ENCODE measurements at regions not wholly inside any gene's neighbourhood (a gene's known extent, or its start where the extent isn't known, plus 50 kb on each side); places are given as distances from the start of the nearest gene placed in this dataset.

DNA sequence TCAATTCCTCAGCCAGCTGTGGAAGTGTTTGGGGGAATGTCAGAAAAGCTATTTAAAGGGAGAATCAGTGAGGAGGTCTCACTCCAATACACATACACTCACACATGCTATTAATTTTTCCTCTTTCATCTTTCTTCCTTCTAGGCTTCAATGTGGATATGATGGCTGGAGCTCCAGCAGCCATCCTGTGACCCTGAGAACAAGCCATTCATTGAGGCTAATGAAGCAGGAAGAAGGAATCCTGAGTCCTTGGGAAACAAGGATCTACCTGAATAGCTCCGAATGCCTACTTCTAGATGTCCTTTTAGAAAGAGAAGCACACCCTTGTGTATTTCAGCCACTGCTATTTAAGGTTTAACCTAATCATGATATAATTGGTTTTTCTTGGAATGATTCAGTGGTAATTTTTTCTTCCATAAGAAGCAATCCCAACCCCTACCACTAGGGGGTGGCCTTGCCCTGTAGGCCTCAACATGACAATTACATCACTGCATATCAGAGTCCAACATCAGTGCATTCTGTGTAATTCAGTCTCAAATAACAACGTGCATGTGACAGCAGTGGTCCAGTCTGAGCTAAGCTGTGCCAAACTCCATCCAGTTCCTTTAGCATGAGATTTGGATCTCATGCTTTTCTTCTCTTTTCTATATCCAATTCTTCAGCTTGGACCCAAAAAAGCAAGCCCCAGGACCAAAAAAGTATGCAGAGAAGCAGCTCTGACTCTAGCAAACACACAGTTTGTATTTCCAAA, 85.3 kb upstream of the ANKRD1 start:
- H3K36me3 Mint-ChIP-seq: no peaks in the 10 kb centered on the region
- H3K4me3 Mint-ChIP-seq: peak overlapping the region; percentile 0 to 87 (median 71)
- H3K9me3 Mint-ChIP-seq: no peaks in the 10 kb centered on the region
- peak; percentile 37 to 71 (median 52) for DNase-seq
- H3K4me3 ChIP-seq (ENCODE audit: low read length): no peak overlapping the region
- POLR2A ChIA-PET: interaction anchor here (0.7 to 1.1 kb wide), 4 partner anchors 157 to 245 kb away, joined by 3 to 4 read pairs (median 3); no protein-coding TSS in a partner anchor
- CTCF ChIA-PET: interaction anchor here (0.5 to 6.3 kb wide), 30 partner anchors 13 to 917 kb away, joined by 3 to 108 read pairs (median 3); partner anchors contain the start of genes BTAF1 and PCGF5
- peak overlapping the region in 6 of 8 donors; percentile 62 to 87 (median 76) for H3K27ac Mint-ChIP-seq
- H3K27me3 ChIP-seq (ENCODE audit: insufficient read depth, low read length, poor library complexity, severe bottlenecking): no peaks in the 10 kb centered on the region
- peaks cover 17% of the 10 kb centered on the region for H3K4me1 ChIP-seq (ENCODE audit: insufficient read depth, low read length)
- H3K9me3 ChIP-seq (ENCODE audit: low read length): no peaks in the 10 kb centered on the region
- no peaks in the 10 kb centered on the region for H3K36me3 ChIP-seq (ENCODE audit: insufficient read depth, low read length)
- H3K27me3 Mint-ChIP-seq: peaks cover 2 to 3% of the 10 kb centered on the region in 2 donors
- H3K4me1 Mint-ChIP-seq: peaks cover 18 to 27% (median 24%) of the 10 kb centered on the region in 3 donors
- H3K27ac ChIP-seq (ENCODE audit: low read depth, low read length): no peak overlapping the region

DNA sequence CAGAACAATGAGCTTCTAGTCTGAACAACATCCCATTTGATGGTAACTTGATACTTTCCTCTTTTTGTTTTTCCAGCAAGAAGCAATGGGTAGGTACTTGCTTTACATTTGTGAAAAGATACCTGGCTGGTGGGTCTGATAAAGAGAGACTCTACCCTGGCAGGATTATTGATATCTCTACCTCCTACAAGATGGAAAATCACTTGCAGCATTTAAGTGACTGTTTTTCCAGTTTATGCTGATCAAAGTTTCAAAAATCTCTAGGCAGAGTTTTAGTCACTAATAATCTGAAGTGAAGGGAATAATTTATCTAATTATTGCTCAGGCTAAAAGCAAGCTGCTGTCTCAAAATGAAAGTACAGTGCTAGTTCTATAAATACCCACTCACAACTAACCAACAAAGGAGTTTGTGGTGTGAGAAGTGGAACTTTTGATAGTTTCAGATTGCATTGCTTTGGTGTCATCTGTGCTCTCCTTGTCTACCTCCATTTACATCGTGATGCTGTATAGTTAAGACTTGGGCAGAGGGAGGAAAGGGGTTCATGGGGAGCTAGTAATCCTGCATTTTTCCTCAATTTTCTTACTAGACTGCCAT, 86.0 kb upstream of the ANKRD1 start:
- no peaks in the 10 kb centered on the region for H3K36me3 ChIP-seq (ENCODE audit: insufficient read depth, low read length)
- Mint-ChIP-seq H3K4me1 (peaks cover 18 to 27% (median 24%) of the 10 kb centered on the region in 3 donors), H3K27ac (peak overlapping the region; percentile 24 to 91 (median 80)), H3K4me3 (peak overlapping the region in 6 of 7 donors; percentile 48 to 87 (median 72)), H3K36me3 (no peaks in the 10 kb centered on the region), H3K27me3 (peaks cover 4% of the 10 kb centered on the region in 2 donors), H3K9me3 (no peaks in the 10 kb centered on the region)
- no peaks in the 10 kb centered on the region for H3K27me3 ChIP-seq (ENCODE audit: insufficient read depth, low read length, poor library complexity, severe bottlenecking)
- DNase-seq: peak in 2 of 5 donors; percentile 23 to 26
- H3K4me3 ChIP-seq (ENCODE audit: low read length): no peak overlapping the region
- CTCF ChIA-PET: interaction anchor here (0.7 to 6.3 kb wide), 26 partner anchors 12 to 917 kb away, joined by 3 to 108 read pairs (median 3); partner anchors contain the start of gene BTAF1
- peaks cover 17% of the 10 kb centered on the region for H3K4me1 ChIP-seq (ENCODE audit: insufficient read depth, low read length)
- H3K9me3 ChIP-seq (ENCODE audit: low read length): no peaks in the 10 kb centered on the region
- H3K27ac ChIP-seq (ENCODE audit: low read depth, low read length): no peak overlapping the region
- POLR2A ChIA-PET: interaction anchor here (0.7 to 1.1 kb wide), 3 partner anchors 156 to 244 kb away, joined by 3 to 4 read pairs (median 3); no protein-coding TSS in a partner anchor

DNA sequence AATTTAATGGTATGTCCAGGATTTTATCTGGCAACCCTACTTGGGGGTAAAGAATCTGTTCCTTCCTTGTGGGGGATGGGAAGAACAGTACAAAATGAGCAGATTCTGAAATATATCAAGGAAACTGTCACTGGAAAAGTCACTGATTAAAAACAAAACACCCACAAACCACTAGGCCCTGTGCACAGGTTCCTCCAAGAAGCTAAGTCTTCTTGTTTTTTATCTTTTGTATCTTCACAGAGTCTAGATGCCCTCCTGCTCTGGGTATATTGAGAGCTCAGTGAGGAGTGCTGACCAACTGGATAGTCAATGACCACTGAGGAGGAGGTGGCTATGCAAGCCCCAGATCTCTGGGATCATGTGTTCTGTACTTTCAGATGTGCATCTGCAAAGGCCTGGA, 86.8 kb upstream of the ANKRD1 start:
- peaks cover 17% of the 10 kb centered on the region for H3K4me1 ChIP-seq (ENCODE audit: insufficient read depth, low read length)
- H3K4me3 ChIP-seq (ENCODE audit: low read length): no peak overlapping the region
- CTCF ChIA-PET: interaction anchor here (2.0 to 6.3 kb wide), 3 partner anchors 226 to 243 kb away, joined by 4 to 108 read pairs (median 8); no protein-coding TSS in a partner anchor
- Mint-ChIP-seq H3K36me3 (no peaks in the 10 kb centered on the region), H3K4me1 (peaks cover 18 to 27% (median 24%) of the 10 kb centered on the region in 3 donors), H3K4me3 (peak overlapping the region in 2 of 7 donors; percentile 15 to 17), H3K27ac (no peak overlapping the region), H3K9me3 (no peaks in the 10 kb centered on the region), H3K27me3 (peaks cover 4% of the 10 kb centered on the region in 2 donors)
- POLR2A ChIA-PET: interaction anchor here (1.0 kb wide), 1 partner anchor 156 kb away, joined by 3 read pairs; no protein-coding TSS in a partner anchor
- H3K36me3 ChIP-seq (ENCODE audit: insufficient read depth, low read length): no peaks in the 10 kb centered on the region
- DNase-seq: no peak
- no peak overlapping the region for H3K27ac ChIP-seq (ENCODE audit: low read depth, low read length)
- no peaks in the 10 kb centered on the region for H3K9me3 ChIP-seq (ENCODE audit: low read length)
- no peaks in the 10 kb centered on the region for H3K27me3 ChIP-seq (ENCODE audit: insufficient read depth, low read length, poor library complexity, severe bottlenecking)

DNA sequence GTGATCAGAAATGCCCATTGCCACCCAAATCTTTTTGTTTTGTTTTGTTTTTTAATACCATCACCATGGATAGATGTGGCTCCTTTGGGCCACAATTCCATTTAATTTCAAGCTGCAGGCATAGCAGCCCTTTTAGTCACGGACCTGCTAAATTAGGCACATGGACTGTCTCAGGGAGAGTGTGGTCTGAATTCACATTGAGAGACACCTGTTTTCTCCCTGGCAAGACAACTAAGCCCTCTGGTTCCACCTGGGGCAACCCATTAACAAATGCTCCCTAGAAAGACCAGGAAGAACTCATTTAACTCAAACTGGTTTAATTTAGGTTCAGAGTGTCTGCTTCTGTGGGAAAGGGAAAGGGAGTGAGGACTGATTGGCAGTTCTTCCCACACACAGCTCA, 88.2 kb upstream of the ANKRD1 start:
- H3K4me1 ChIP-seq (ENCODE audit: insufficient read depth, low read length): peaks cover 17% of the 10 kb centered on the region
- Mint-ChIP-seq H3K36me3 (peaks cover 0 to 6% (median 0%) of the 10 kb centered on the region in 3 donors), H3K4me1 (peaks cover 18 to 27% (median 24%) of the 10 kb centered on the region in 3 donors), H3K9me3 (no peaks in the 10 kb centered on the region), H3K27me3 (peaks cover 8 to 17% of the 10 kb centered on the region in 2 donors), H3K27ac (no peak overlapping the region), H3K4me3 (no peak overlapping the region)
- no peaks in the 10 kb centered on the region for H3K9me3 ChIP-seq (ENCODE audit: low read length)
- DNase-seq: no peak
- H3K4me3 ChIP-seq (ENCODE audit: low read length): no peak overlapping the region
- ChIA-PET CTCF (interaction anchor here (0.7 to 1.6 kb wide), 4 partner anchors 81 to 243 kb away, joined by 3 to 7 read pairs (median 3); no protein-coding TSS in a partner anchor), POLR2A (no interaction called here)
- H3K36me3 ChIP-seq (ENCODE audit: insufficient read depth, low read length): no peaks in the 10 kb centered on the region
- no peak overlapping the region for H3K27ac ChIP-seq (ENCODE audit: low read depth, low read length)
- H3K27me3 ChIP-seq (ENCODE audit: insufficient read depth, low read length, poor library complexity, severe bottlenecking): no peaks in the 10 kb centered on the region

DNA sequence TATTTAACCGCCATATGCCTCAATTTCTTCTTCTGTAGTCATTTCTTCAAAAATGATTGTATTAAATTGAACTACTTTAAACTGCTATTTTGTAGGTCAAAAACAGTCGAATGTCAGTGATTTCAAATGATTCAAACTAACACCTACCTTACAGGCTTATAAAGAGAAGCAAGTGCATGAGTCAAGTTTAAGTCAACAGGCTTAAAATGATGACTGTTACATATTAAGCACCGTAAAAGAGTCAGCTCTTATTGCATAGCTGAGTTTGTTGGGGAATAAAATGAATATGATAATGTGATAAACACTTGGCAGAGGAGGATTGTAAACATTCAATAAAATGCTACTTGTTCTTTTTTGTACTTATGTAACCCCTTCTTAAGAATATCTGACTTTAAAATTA, 90.1 kb upstream of the ANKRD1 start:
- Histone ChIP-seq H3K36me3 (ENCODE audit: insufficient read depth, low read length) (no peaks in the 10 kb centered on the region), H3K4me1 (ENCODE audit: insufficient read depth, low read length) (peaks cover 17% of the 10 kb centered on the region), H3K27me3 (ENCODE audit: insufficient read depth, low read length, poor library complexity, severe bottlenecking) (no peaks in the 10 kb centered on the region), H3K27ac (ENCODE audit: low read depth, low read length) (no peak overlapping the region), H3K9me3 (ENCODE audit: low read length) (no peaks in the 10 kb centered on the region), H3K4me3 (ENCODE audit: low read length) (no peak overlapping the region)
- CTCF ChIA-PET: interaction anchor here (1.0 to 1.3 kb wide), 2 partner anchors 11 to 244 kb away, joined by 3 to 5 read pairs; no protein-coding TSS in a partner anchor
- H3K4me1 Mint-ChIP-seq: peaks cover 18 to 27% (median 24%) of the 10 kb centered on the region in 3 donors
- peaks cover 7 to 24% of the 10 kb centered on the region in 2 donors for H3K27me3 Mint-ChIP-seq
- DNase-seq: no peak
- H3K27ac Mint-ChIP-seq: no peak overlapping the region
- H3K9me3 Mint-ChIP-seq: no peaks in the 10 kb centered on the region
- POLR2A ChIA-PET: no interaction called here
- H3K36me3 Mint-ChIP-seq: peaks cover 0 to 7% (median 0%) of the 10 kb centered on the region in 3 donors
- H3K4me3 Mint-ChIP-seq: no peak overlapping the region

DNA sequence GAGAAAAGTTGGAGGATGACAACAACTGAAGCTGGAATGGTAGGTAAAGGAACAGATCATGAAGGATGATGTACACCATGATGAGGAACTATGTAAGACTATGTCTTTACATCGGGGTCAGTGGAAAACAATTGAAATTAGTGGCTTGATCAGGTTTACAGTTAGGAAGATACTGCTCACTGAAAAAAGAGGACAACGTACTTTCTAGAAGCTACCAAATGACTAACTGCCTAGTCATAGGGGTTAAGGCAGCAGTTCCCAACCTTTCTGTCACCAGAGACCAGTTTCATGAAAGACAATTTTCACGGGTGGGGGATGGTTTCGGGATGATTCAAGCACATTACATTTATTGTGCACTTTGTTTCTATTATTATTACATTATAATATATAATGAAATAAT, 91.6 kb upstream of the ANKRD1 start:
- Mint-ChIP-seq H3K4me3 (no peak overlapping the region), H3K27ac (no peak overlapping the region), H3K36me3 (peaks cover 0 to 7% (median 0%) of the 10 kb centered on the region in 3 donors), H3K27me3 (peaks cover 7 to 24% of the 10 kb centered on the region in 2 donors), H3K9me3 (no peaks in the 10 kb centered on the region), H3K4me1 (peaks cover 6 to 13% (median 9%) of the 10 kb centered on the region in 3 donors)
- Histone ChIP-seq H3K27ac (ENCODE audit: low read depth, low read length) (no peak overlapping the region), H3K36me3 (ENCODE audit: insufficient read depth, low read length) (no peaks in the 10 kb centered on the region), H3K4me3 (ENCODE audit: low read length) (no peak overlapping the region), H3K27me3 (ENCODE audit: insufficient read depth, low read length, poor library complexity, severe bottlenecking) (no peaks in the 10 kb centered on the region), H3K4me1 (ENCODE audit: insufficient read depth, low read length) (peaks cover 5% of the 10 kb centered on the region), H3K9me3 (ENCODE audit: low read length) (no peaks in the 10 kb centered on the region)
- POLR2A ChIA-PET: no interaction called here
- DNase-seq: no peak
- CTCF ChIA-PET: no interaction called here

DNA sequence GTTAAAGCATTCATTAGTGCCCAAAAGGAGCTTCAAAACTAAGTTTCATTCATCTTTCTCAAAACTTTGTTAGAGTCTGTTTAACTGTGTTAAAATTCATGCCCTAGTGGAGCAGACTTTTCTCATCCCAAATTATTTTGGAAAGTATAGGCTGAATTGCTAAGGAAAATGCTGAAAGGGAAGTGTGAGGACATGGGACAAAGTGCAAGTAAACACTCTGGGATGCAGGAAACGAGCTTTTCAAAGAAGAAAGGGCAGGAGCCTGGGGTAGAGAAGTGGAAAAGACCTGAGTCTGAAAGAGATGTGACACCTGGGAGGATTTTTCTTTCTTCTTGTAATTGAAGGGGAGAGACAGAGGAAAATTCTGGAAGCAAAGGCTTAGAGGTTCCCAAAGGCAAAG, 93.1 kb upstream of the ANKRD1 start:
- Mint-ChIP-seq H3K27ac (no peak overlapping the region), H3K9me3 (no peaks in the 10 kb centered on the region), H3K27me3 (peaks cover 10 to 24% of the 10 kb centered on the region in 2 donors), H3K36me3 (peaks cover 0 to 7% (median 0%) of the 10 kb centered on the region in 3 donors), H3K4me3 (no peak overlapping the region), H3K4me1 (peaks cover 0 to 2% (median 0%) of the 10 kb centered on the region in 3 donors)
- CTCF ChIA-PET: interaction anchor here (1.0 kb wide), 1 partner anchor 102 kb away, joined by 3 read pairs; no protein-coding TSS in a partner anchor
- no peak for DNase-seq
- POLR2A ChIA-PET: no interaction called here
- no peaks in the 10 kb centered on the region for H3K4me1 ChIP-seq (ENCODE audit: insufficient read depth, low read length)
- H3K27me3 ChIP-seq (ENCODE audit: insufficient read depth, low read length, poor library complexity, severe bottlenecking): no peaks in the 10 kb centered on the region
- no peaks in the 10 kb centered on the region for H3K9me3 ChIP-seq (ENCODE audit: low read length)
- no peak overlapping the region for H3K27ac ChIP-seq (ENCODE audit: low read depth, low read length)
- no peaks in the 10 kb centered on the region for H3K36me3 ChIP-seq (ENCODE audit: insufficient read depth, low read length)
- no peak overlapping the region for H3K4me3 ChIP-seq (ENCODE audit: low read length)

All from CD8-positive, alpha-beta memory T cell (primary cell).